WI38 (cell line): ENCODE measurements at regions not wholly inside any gene's neighbourhood (a gene's known extent, or its start where the extent isn't known, plus 50 kb on each side); places are given as distances from the start of the nearest gene placed in this dataset.

Experiments used
- H3K4me3 ChIP-seq: 2 replicates; pipeline ENCODE4 v1.5.1; 2011; ENCODE audit warnings: low read depth, mild to moderate bottlenecking, control low read depth, low read length
- CTCF ChIP-seq: IDR thresholded peaks from 2 replicates; pipeline ENCODE4 v1.5.1; 2012; ENCODE audit warnings: low read depth, mild to moderate bottlenecking, control low read depth, low read length

GRCh38 chr18:68330658-68331057 lies 384.2 kb downstream of the TMX3 start:
- no peak for TF ChIP-seq CTCF
- no peak overlapping the region for H3K4me3 ChIP-seq

- no peak overlapping the region for H3K4me3 ChIP-seq
- no peak for TF ChIP-seq CTCF
Measured at GRCh38 chr18:68323921-68324320, 391.0 kb downstream of the TMX3 start.

GRCh38 chr18:68316636-68317035 lies 398.3 kb downstream of the TMX3 start:
- H3K4me3 ChIP-seq, result peak overlapping the region; percentile 15; the same call in 1 of the 2 replicates
- no peak for TF ChIP-seq CTCF

GRCh38 chr18:68314403-68314802 lies 400.5 kb downstream of the TMX3 start:
- no peak for TF ChIP-seq CTCF
- H3K4me3 ChIP-seq, result no peak overlapping the region

GRCh38 chr18:68301441-68301840 lies 413.5 kb downstream of the TMX3 start:
- TF ChIP-seq CTCF, result no peak

GRCh38 chr18:68299906-68300305 lies 415.0 kb downstream of the TMX3 start:
- no peak overlapping the region for H3K4me3 ChIP-seq
- TF ChIP-seq CTCF, result no peak

More at GRCh38 chr18:68301441-68301840, 413.5 kb downstream of the TMX3 start:
- H3K4me3 ChIP-seq, result no peak overlapping the region

- H3K4me3 ChIP-seq, result no peak overlapping the region
- TF ChIP-seq CTCF, result no peak
Measured at GRCh38 chr18:68298330-68298729, 416.6 kb downstream of the TMX3 start.
